ENCODE measurements at regions not wholly inside any gene's neighbourhood (a gene's known extent, or its start where the extent isn't known, plus 50 kb on each side); places are given as distances from the start of the nearest gene placed in this dataset.

DNA sequence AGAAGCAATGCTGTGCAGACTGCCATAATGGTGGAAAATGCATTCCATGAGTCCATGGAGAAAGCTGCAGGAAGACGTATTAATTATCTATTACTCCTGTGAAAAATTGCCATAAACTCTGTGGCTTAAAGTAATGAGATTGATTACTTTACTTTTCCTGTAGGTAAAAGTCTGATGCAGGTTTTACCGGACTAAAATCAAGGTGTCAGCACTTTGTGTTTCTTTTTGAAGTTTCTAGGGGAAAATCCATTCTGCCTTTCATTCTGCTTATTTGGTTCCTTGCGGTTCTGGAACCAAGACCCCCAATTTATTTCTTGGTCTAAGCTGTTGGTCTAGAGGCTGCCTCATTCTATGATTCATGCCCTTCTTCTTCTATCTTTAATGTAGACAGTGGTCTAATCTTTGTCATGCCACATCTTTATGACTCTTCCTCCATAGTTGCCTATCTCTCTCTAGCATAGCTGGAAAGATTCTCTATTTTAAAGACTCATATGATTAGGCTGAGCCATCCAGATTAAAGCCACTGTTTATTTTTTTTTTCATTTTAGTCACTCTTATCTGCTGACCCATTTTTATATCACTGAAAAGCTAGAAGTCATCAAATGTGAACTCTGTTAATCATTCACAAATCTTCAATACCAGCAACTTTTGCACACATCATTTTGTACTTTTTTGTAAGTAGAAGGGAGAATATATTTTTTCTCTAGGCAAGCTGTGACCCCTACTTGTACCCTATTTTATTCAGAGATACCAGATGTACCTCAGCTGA, 2056.4 kb downstream of the PCDH7 start:
- TF ChIP-seq GATA3 (IDR thresholded peaks at IDR 0.05; ENCODE audit: low read depth, low read length) (no peak), GATA2 (IDR thresholded peaks at IDR 0.05; ENCODE audit: low read depth, low read length) (no peak)

DNA sequence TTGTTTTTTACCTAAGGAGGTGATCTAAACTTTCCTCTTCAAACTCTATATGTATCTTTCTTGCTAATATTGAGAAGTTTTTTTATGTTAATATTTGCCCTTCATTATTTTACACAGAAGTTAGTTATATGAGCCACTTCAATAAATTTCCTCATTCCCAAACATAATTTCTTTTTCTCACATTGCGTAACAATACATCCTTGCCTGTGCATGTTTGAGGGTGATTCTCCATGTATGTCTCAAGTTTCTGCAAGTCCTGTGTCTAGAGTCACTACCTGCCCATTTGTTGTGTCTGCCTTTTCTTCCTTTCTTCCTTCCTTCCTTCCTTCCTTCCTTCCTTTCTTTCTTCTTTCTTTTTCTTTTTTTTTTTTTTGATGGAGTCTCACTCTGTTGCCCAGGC, 2057.9 kb downstream of the PCDH7 start:
- no peak for TF ChIP-seq GATA2 (IDR thresholded peaks at IDR 0.05; ENCODE audit: low read depth, low read length)
- TF ChIP-seq GATA3 (IDR thresholded peaks at IDR 0.05; ENCODE audit: low read depth, low read length): no peak

DNA sequence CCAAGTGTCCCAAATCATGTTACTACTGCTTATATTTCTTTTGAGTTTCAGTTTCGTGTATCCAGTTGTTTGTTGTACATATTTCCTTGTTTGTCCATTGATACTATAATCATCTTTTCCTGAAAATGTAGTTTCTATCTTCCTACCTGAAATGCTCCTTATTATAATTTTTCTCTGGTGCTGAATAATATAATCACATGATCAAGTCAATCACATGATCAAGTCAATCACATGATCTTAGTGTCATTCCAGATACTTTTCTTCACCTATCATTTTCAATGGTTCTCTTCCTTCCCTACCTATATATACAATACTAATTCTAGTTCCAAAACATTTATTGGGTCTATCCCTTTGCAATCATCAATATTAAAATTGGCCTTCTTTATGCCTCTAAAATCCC, 2058.8 kb downstream of the PCDH7 start:
- no peak for TF ChIP-seq GATA2 (IDR thresholded peaks at IDR 0.05; ENCODE audit: low read depth, low read length)
- no peak for TF ChIP-seq GATA3 (IDR thresholded peaks at IDR 0.05; ENCODE audit: low read depth, low read length)

DNA sequence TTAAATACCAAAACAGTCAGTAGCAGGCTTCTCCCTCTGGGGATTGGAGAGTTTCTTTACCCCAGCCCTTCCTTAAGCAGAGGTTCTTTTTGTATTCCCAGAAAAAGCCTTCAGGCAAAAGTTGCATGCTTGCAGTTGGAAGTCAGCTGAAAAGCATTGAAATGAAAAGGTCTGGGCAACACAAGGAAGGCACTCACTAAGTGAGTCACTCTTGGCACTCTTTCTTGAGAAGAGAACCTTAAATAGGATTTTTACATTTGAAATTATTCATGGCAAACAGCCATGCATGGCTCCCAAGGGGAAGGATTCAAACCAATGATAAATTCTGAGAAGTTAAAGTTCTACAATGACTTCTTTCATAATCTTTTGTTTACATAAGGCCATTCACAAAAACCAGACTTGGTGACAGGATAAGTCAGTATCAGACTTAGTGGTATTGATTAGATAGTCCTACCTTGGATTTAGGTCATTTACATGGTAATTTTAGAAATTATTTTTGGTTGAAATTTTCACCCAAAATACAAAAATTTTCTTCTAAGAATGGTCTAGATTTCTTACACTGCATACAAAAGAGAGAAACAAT, 2068.9 kb downstream of the PCDH7 start:
- TF ChIP-seq GATA2 (IDR thresholded peaks at IDR 0.05; ENCODE audit: low read depth, low read length) (no peak), GATA3 (IDR thresholded peaks at IDR 0.05; ENCODE audit: low read depth, low read length) (no peak)

DNA sequence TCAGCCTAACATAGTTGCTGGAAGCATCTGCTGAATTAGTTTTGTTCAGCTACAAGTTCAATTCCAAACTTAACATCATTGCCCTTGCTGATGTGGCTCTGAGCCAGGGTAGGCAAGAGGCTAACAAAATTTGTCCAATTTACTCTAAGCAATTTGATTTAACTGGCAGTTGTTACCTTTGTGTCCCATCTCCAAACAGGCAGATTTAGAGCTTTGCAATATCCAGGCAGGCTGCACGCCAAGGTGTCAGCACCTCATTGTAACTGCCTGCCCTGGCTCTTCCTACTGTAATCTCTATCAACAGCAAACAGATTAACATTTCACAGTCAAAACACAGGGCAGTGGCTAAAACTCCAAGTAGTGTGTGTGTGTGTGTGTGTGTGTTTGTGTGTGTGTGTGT, 2070.6 kb downstream of the PCDH7 start:
- no peak for TF ChIP-seq GATA2 (IDR thresholded peaks at IDR 0.05; ENCODE audit: low read depth, low read length)
- no peak for TF ChIP-seq GATA3 (IDR thresholded peaks at IDR 0.05; ENCODE audit: low read depth, low read length)

DNA sequence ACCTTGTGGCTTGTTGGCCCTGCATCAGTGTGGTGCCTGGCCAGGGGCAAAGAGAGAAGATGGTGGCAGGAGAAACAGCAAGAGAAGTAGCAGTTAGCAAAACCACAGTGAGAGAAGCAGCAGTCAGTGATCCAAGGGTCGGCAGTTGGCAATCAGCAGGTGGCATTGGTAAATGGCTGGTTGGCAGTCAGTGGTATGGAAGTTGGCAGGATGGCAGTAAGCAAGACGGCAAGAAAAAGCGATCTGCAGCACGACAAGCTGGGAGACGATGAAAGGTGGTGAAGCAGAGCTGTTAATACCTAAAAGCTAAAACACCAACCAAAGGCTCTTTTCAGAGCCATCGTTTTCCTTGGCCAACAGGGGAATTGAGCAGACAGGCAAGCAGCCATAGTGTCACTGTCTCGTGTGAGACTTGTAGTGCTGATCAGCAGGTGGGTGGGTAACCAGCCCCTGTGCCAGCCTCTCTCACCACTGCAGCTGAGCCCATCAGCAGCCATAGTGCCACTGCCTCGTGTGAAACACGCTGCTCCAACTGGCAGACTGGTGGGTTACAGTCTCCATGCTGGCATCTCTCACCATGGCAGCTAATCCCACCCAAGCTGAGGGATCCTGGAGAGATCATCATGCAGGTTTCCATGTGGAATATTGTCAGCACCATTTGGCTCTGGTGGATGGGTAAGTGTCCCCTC, 2078.4 kb downstream of the PCDH7 start:
- TF ChIP-seq GATA2 (IDR thresholded peaks at IDR 0.05; ENCODE audit: low read depth, low read length): no peak
- TF ChIP-seq GATA3 (IDR thresholded peaks at IDR 0.05; ENCODE audit: low read depth, low read length): no peak

DNA sequence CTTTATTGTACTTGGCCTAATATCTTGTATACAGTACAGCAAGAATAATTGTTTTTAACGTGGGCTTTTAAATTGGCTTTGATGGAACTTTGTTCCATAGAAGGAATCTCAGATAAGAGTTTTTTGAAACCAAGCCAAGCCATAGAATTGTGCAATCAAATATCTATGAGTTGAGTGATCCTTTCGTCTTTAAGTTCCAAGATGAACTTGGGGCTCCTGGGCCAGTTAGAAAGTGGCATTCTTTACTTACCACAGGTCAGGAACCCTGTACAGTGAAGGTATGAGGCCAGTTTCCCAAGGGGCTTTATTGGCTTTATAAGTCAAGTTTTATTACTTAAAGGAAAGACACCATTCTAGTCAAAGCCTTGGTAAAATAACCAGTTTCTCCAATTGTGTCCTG, 2104.2 kb downstream of the PCDH7 start:
- TF ChIP-seq GATA2 (IDR thresholded peaks at IDR 0.05; ENCODE audit: low read depth, low read length) (no peak), GATA3 (IDR thresholded peaks at IDR 0.05; ENCODE audit: low read depth, low read length) (no peak)

DNA sequence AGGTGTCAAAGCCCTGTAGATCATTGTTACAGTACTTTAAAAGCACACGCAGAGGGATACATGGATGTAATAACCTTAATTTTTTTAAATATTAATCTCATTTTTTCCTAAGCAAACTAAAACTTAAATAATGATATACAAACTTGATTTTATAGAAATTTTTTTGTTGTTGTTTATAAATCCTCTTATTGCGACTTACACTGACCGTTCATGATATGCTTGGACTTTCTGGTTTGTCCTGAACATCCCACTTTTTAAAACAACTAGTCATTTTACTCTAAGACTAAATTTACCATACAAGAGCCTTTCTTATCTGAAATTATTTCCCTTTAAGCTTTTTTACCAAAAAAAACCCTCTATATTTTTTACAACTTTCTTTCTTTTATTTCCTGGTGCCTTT, 2106.0 kb downstream of the PCDH7 start:
- TF ChIP-seq GATA2 (IDR thresholded peaks at IDR 0.05; ENCODE audit: low read depth, low read length) (no peak), GATA3 (IDR thresholded peaks at IDR 0.05; ENCODE audit: low read depth, low read length) (no peak)

DNA sequence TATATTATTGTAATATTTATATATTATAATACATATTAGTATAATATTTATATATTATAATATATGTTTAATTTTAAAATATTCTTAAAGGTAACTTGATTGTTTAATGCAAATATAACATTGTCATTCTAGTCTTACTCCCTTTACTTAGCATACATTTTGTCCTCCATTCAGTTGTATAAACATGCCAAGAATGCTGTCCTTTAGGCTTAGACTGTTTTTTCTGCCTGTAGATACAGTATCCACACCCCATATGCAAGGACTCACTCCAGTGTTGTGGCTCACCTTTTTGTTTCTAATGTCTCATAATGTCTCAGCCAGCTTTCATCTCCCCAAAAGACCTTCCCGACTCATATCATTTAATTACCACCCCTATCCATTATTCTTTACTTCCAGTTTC, 2110.0 kb downstream of the PCDH7 start:
- no peak for TF ChIP-seq GATA2 (IDR thresholded peaks at IDR 0.05; ENCODE audit: low read depth, low read length)
- no peak for TF ChIP-seq GATA3 (IDR thresholded peaks at IDR 0.05; ENCODE audit: low read depth, low read length)

DNA sequence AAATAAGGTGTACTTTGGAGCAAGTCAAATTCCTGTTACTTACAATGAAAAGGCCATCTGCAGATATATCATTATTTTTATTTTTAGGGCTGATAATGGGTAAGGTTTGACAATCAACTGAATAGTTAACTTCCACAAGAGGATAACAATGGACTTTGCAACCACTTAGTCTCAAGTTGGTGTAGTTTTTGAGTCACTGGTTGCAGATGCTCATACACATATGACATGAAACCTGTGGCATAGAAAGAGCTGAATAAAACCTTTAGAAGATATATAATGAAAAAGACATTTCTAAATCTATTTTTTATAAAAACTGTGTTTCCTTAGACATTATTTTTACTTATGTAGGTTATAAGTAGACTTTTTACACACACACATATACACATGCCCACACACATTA, 2110.9 kb downstream of the PCDH7 start:
- TF ChIP-seq GATA3 (IDR thresholded peaks at IDR 0.05; ENCODE audit: low read depth, low read length) (no peak), GATA2 (IDR thresholded peaks at IDR 0.05; ENCODE audit: low read depth, low read length) (no peak)

DNA sequence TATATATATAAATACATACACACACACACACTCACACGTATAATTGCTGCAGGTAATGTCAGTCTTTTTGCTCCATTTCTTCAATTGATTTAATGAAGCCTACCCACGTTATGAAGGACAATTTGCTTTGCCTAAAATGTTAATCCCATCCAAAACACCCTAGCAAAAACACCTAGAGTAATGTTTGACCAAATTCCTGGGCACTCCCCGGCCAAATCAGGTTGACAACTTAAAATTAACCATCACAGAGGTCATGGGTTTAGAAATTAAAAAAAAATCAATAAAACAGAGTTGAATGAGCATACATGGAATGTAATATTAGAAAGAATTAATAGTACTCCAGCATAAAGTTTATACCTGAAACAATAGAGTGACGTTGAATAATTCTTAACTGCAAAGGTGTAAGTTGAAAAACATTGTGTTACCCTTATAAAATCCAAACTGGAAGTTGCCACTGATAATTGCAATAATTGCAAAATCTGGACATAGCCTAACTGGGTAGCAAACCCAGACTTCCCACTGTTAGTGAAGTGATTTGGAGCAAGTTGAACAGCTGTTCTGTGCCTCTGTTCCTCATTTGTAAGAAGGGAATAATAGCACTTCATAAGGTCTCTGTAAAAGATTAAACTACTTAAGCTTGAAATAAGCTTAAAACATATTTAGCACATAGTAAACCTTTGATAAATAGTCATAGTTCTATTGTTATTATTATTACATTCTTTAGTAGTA, 2120.5 kb downstream of the PCDH7 start:
- TF ChIP-seq GATA3 (IDR thresholded peaks at IDR 0.05; ENCODE audit: low read depth, low read length) (no peak), GATA2 (IDR thresholded peaks at IDR 0.05; ENCODE audit: low read depth, low read length) (no peak)

DNA sequence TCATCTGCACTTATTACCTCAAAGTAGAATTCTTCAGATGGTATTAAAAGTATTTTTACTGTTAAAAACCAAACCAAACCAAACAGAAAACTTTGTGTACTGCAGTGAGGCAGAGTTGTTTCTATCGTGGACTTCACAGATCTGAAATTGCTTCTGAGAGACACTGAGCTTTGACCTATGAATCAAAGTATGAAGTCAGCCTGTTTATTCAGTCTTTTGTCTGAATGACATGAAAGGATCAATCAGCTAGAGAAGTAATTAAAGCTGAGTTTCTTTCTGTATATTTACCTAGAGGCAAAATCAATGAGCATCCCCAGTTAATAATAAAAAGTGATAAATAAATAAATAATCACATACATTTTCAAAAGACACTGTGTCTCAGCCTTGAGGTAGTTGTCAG, 2121.0 kb downstream of the PCDH7 start:
- TF ChIP-seq GATA3 (IDR thresholded peaks at IDR 0.05; ENCODE audit: low read depth, low read length): no peak
- no peak for TF ChIP-seq GATA2 (IDR thresholded peaks at IDR 0.05; ENCODE audit: low read depth, low read length)

DNA sequence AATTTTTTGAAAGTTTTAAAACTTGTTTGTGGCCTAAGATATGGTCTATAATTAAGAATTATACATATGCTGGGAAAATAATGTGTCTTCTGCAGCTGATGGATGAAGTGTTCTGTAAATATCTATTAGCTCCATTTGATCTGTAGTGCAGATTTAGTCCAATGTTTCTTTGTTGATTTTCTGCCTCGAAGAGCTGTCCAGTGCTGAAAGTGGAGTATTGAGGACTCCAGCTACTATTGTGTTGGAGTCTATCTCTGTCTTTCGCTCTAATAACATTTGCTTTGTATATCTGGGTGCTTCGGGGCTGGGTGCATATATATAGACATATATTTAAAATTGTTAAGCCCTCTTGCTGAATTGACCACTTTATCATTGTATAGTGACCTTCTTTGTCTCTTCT, 2127.3 kb downstream of the PCDH7 start:
- TF ChIP-seq GATA2 (IDR thresholded peaks at IDR 0.05; ENCODE audit: low read depth, low read length): no peak
- TF ChIP-seq GATA3 (IDR thresholded peaks at IDR 0.05; ENCODE audit: low read depth, low read length): no peak

DNA sequence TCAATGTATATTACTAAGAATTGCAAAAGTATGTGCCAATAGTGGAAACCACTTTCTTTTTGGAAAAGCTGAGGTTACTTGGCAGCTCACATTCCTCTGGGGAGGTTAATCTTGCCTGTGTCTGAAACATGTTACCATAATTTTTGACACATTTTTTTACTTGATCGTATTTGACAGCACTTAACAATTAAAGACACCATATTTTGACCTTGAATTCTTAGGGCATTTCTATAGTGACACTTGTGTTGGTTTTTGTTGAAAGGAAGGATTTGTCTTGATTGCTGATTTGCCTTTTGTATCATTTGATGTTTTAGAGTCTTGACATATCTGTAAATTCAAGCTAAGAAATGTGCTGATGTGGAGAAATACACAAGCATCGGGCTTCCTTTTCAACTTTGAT, 2135.5 kb downstream of the PCDH7 start:
- no peak for TF ChIP-seq GATA3 (IDR thresholded peaks at IDR 0.05; ENCODE audit: low read depth, low read length)
- TF ChIP-seq GATA2 (IDR thresholded peaks at IDR 0.05; ENCODE audit: low read depth, low read length): no peak

All from SH-SY5Y (cell line).